Suprapubic skin (tissue), 3 donors: ENCODE measurements at regions not wholly inside any gene's neighbourhood (a gene's known extent, or its start where the extent isn't known, plus 50 kb on each side); places are given as distances from the start of the nearest gene placed in this dataset.

ENCODE experiments used
- CTCF ChIP-seq, 2 donors: fragments of 200-600 bp in 1 of 2; fragments of 450-650 bp in 1 of 2; sonication (generic) in 1 of 2; IDR thresholded peaks; one replicate each; pipeline ENCODE4 v1.5.1; 2016 to 2019; ENCODE audit warnings: antibody characterized with exemption in 2 of 2, mild to moderate bottlenecking in 1 of 2, moderate library complexity in 1 of 2
- EP300 ChIP-seq: sonication (generic); formaldehyde crosslinking; IDR thresholded peaks from one replicate; pipeline ENCODE4 v1.6.1; 2017; ENCODE audit warnings: antibody characterized with exemption
- POLR2A ChIP-seq, 2 donors: fragments of 450-650 bp; IDR thresholded peaks; one replicate each; pipeline ENCODE4 v1.6.1; 2017; ENCODE audit warnings: antibody characterized with exemption in 2 of 2, mild to moderate bottlenecking in 2 of 2, moderate library complexity in 2 of 2

GRCh38 chr18:73007195-73007914 lies 139.6 kb upstream of the NETO1 start:
- TF ChIP-seq POLR2A (IDR thresholded peaks at IDR 0.05) (no peak), CTCF (IDR thresholded peaks at IDR 0.05) (no peak), EP300 (no peak)
